Stimulated activated CD8-positive, alpha-beta memory T cell treated with anti-CD3 and anti-CD28 coated beads, Interleukin-15, amount 100 ng/mL, for 4 hours (primary cell): ENCODE measurements at regions not wholly inside any gene's neighbourhood (a gene's known extent, or its start where the extent isn't known, plus 50 kb on each side); places are given as distances from the start of the nearest gene placed in this dataset.
"Not testable (repeated sequence)": the region's sequence is repeated elsewhere in the genome, so short reads cannot be mapped to it uniquely, and the experiment has no call there.

Experiments used
- DNase-seq, 2 donors: peaks; one replicate each; pipeline ENCODE4 v3.0.0-alpha.2; 2020; ENCODE audit warnings: low read depth in 2 of 2

DNA sequence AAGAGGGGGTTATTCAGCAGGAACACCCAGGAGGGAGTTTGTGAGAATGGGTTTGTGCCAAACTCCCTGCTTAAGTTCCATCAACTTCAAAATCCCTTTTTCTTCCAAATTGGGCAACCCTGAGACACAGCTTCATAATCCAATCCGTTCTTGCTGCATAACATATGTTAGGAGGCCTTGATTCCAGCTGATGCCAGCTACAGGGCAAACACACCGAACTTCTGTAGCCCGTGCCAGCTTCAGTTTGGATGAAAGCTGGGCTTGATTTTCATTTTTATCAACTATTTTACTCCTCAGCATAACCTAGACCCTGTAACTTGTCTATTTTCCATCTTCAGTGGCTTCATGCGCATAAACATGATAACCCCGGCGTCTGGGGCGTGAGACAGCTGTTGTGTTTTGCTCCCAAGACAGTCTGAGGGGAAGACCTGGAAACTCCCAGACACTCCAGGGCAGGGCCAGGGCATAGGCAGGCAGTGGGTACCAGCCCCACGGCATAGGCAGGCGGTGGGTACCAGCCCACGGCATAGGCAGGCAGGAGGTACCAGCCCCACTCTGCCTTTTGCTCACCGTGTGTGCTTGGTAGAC, 220.4 kb downstream of the C16orf95 start:
- no peak for DNase-seq

DNA sequence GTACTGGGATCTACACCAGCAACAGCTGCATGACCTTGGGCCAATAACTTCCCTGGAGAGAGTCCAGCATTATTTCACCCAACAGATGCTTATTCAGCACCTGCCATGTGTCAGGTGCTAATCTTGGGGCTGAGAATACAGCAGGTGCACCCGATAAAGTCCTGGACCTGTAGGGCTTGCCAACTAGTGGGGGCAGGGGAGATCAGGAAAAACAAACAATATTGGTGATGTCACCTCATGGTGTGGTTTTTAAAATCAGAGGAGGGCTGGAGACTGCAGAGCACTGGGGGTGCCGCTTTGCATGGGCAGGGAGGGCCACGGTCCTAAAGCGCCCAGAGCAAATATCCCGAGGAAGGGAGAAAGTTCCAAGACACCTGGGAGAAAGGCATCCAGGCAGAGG, 218.8 kb downstream of the C16orf95 start:
- no peak for DNase-seq

DNA sequence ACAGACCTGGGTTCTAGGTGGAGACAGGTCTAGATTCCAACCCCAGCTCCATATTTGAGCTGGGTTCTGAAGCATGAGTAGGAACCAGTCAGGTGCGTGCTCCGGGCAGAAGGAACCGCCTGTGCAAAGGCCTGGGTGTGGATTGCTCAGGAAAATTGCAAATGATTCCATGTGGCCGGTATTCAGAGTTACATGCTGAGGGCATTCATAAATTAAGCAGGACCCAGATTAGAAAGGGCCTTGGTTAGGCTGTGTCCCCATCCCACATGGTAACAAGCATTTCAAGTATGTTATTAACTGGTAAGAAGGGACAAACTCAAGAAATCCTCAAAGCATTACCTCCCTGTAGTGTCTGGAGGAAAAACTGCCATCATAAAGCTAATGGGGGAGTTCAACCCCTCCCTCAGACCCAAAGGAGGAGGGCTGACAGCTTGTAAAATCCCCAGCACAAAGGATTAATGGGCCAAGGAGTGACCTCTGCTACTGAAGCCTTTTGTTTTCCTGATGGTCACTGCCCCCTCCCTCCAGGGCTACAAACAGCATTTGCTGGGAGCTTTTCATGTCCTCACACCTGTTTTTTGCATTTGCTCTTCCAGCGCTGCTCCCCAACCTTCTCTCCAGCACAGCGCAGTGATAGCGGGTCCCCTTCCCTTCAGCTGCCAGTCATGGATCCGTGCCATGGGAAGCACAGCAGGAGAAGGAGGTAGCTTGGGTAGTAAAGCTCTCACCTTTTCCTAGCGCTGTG, 218.0 kb downstream of the C16orf95 start:
- DNase-seq, result no peak

DNA sequence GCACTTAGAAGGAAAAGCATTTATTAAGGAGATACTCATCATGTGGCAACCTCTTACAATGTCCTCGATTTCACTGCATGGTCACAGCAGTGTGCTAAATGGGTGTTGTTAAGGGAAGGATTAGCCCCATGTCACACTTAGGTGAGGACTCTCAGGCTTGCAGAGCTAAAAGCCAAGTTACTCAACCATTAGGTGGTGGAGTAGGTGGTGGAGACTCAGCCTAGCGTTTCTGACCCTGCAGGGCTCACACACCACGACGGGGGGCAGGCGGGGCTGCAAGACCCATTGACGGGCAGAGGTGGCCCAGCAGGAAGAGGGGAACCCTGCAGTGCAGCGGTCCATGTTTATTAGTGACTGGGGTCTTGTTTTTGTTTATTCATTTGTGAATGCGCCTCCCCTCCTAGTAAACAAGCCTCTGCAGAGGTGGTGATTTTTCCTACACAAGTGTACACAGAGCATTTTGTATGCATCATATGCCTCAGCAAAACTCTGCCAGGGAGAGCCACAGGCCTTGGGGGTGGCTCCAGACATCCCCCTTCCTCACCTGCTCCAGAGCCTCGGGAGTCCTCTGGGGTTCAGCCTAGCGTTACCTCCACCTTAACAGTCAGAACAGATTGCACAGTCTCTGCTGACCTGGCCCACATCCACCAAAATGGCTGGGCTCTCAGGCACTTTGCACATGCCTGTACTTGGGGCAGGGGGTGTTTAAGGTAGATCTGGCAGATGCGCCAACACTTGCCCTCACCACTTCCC, 216.7 kb downstream of the C16orf95 start:
- DNase-seq, result no peak

DNA sequence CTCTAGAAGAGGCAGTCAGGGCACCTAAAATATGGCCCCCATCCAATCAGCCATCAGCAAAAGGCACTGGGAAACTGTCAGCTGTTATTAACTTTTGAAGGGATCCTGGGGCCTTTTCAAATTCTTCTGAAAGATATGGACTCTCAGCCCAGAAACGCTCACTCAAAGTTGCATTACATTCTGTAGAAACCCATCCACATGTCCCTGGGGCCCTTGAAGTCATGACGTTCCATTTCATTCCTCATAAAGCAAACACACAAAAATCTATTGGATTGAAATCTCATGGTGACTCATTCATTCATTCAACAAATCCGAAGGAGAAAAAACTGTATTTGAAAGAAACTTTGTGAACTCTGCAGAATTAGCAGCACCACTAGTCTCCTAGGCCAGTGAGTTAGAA, 215.3 kb downstream of the C16orf95 start:
- no peak for DNase-seq

DNA sequence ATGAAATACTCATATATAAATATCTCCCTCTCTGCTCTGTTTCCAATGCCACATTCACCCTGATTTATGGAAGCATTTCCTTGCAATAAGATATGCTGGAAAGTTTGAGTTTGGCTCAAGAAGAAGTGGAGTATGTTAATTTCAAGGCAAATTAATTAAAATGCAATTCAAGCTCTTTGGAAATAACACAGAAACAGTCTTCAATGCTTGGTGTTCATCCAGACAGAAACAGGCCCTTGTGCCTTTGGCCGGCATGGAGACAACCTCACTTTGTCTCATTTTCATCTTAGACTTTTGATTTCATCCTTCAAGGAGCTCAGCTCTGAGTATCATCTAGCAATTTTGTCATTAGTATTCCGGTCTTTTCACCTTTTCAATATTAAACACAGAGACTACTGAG, 210.0 kb downstream of the C16orf95 start:
- no peak for DNase-seq

DNA sequence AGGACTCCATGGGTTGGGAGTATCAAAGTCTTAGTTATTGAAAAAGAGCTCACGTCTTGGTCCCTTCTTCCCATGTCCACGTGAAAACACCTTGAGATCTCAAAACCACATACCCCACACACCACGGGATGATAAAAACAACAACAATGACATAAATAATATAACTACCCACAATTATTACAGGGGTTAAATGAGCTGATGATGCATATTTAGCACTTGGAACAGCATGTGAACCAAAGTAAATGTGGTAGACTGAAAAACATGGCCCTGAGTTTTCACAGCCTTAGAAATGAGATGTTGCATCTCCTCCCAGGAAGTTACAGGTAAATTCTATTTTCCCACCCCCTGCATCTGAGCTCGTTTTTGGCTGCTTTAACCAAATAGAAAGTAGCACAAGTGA, 208.9 kb downstream of the C16orf95 start:
- no peak for DNase-seq

DNA sequence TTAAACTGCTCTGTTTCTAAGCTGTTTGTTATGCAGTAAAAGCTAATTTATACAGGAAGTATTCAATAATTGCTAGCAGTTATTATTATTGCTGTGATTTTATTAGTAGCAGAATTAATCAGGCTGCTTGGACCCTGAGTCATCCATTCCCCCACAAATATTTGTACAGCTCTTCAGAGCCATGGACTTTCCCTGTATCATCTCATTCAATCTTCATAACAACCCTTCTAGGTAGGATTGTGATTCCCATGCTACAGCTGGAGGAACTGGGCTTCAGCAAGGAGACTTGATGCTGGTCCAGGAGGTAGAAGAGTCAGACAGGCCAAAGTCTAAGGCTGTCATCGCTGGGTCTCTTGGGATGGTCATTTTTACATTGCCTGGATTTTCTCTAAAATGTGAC, 208.3 kb downstream of the C16orf95 start:
- no peak for DNase-seq

DNA sequence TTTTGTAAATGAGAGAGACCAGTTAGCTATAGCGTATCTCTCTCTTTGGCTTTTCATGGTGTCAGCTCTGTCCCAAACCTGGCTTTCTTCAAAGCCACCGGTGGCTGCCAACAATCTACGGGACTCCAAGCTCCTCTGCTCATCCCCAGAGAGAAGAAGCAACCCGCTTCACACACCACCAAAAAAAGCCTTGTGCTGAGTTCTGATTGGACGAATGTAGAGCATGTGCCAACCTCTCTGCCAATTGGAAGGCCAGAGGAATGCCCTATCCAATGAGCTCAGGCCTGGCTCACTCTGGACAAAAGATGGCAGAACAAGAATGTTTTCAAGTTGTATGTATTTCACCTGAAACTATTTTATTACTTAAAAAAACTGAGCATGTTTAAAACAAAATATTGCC, 202.4 kb downstream of the C16orf95 start:
- DNase-seq, result no peak

DNA sequence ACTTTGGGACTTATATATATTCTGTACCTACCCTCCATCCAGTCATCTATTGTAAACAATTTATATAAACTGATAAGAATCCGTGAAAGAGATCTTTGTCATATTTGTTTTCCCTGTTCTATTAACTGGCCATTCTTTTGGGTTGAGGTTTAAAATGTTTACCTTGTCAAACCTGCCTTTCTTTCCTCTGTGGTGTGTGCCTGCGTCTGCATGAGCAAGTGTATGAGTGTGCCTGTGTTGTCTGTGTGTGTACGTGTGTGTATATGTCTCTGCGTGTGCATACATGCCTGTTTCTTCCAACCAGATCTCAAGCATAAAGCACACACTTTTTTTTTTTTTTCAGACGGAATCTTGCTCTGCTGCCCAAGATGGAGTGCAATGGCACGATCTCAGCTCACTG, 201.5 kb downstream of the C16orf95 start:
- DNase-seq, result no peak

DNA sequence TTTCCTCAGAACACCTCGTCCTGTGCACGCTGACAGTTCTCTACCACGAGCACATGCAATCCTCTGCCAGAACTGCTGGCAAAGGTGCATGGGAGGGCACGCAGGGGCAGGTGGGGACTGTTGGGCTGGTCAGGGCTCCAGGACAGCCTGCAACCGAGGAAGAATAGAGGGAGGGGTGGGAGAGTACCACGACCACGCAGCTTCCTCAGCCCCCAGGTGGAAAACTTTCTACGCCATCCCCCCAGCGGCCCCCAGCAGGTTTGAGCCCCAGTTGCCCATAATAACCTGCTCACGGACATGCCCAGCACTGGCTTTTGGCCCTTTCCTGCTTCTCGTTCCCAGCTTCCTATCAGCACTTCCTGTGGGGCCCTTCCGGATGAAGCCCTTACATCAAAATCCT, 199.3 kb downstream of the C16orf95 start:
- no peak for DNase-seq

DNA sequence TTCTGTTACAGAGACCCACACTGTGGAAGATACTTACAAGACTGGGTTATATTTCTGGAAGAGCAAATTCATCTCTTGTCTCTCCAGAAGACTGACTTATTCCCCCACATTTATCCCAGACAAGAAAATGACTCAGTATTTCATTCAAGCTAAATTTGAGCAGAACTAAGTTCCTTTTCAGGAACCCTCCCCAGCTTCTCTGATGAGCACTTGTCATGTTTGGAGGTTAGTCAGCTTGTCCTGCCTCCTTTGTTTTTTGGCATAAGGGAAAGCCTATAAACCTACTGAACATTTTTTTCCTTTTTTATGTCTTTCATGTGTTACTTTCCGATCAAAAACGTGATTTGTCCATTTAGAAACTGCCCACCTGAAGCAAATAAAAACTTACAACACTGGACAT, 198.0 kb downstream of the C16orf95 start:
- DNase-seq, result no peak

DNA sequence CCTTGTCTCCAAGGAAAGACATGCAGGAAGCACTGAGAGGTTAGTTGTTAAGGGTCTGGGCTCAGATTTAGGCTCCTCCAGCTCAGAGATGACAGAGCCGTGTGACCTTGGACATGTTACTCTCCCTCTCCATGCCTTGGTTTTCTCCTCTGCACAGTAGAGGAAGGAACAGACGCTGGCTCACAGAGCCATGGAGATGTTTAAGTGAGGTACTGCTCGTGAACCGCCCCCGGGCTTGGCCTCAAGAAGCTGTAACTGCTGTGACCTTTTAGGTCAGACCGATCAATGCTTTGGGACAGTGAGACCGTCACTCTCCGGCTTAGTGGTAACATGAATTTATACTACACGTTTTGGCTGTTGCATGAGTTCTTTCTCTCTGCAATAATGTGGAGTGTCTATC, 197.4 kb downstream of the C16orf95 start:
- DNase-seq, result no peak

DNA sequence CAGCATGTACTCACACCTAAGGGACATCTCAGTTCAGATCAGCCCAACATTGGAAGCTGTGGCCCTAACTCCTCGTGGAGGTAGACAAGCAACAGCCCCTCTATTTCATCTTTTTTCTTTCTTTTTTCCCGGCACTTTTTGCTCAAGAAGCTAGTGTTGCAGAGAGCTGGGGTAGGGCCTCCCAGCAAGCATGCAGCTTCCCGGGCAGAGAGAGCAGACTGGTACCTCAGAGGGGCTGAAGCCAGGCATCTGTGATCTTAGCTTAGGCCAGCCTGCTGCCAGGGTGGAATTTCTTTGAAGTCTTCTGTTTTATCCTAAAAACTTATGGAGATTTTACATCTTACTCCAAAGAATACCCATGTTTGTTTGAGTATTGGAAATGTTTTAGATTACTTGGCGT, 195.4 kb downstream of the C16orf95 start:
- DNase-seq, result no peak

DNA sequence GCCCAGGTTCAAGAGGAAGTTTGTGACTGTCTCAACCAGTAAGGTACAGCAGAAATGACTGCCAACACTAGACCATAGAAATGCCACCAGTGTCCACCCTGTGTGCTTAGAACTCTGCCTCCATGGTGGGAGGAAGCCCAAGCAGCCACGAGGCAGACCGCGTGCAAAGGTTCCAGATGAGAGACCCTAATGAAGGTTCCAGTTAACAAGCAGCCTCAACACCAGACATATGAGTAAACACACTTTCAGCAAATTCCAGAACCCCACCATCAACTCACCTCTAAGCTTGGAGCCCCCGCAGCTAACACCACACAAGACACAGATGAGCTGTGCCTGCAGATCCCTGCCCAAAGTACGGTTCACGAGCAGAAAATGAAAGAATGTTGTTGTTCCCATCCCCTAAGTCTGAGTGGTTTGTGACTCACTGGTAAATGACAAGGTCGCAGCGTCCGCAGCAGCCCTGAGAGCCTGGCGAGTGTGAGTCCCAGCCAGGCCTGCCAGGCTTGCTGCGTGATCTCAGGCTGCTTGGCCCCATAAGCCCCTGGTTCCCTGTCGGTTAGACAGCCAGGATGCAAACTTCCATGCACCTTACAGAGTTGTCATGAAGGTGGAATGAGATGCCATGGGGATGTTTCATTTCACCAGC, 193.7 kb downstream of the C16orf95 start:
- DNase-seq, result no peak

DNA sequence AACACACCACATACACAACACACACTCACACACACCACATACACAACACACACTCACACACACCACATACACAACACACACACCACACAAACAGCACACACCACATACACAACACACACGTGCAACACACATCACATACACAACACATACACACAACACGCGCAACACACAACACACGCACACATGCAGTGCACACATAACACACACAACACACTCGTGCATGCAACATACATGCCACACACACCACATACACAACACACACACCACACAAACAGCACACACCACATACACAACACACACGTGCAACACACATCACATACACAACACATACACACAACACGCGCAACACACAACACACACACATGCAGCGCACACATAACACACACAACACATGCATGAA, 192.8 kb downstream of the C16orf95 start:
- DNase-seq, result not testable (repeated sequence)

DNA sequence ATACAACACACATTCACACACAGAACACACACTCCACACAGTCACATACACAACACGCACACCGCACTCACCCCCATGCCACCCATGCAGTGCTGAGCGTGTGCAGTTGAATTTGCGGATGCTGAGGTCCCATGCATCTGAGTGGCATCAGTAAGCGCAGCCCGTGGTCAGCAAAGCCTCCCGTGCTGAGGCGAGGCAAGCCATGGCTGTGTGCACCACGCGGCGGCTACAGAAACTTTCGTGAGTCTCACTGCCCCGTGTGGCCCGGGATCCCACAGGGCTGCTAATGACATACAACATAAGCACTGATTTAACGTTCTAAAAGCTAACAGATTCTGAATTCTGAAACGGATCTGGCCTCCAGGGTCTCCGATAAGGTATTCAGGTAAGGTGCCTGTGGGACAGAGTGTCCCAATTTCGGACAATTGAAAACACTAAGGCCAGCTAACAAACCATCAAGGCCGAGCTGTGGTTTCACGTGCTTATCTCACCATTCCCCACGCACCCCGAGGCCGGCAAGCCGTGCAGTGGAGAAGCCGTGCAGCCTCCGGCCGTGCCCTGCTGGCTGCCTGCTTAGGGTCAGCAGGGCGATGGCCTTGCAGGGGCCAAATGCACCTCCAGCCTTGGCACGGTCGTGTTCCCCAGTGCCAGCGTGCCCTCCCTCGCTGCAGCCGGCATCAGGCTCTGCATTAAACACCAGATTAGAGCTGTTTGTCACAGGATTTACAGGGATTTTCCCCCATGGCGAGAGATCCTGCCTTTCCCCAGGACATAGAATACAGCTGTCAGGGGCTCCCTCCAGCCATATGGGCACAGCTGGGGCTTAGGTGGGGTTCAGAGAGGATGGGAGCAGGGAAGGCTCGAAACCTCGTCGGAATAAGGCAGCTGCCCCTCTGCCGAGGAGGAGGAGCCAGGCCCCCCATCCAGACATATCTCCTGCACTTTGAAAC, 191.7 kb downstream of the C16orf95 start:
- DNase-seq, result no peak

DNA sequence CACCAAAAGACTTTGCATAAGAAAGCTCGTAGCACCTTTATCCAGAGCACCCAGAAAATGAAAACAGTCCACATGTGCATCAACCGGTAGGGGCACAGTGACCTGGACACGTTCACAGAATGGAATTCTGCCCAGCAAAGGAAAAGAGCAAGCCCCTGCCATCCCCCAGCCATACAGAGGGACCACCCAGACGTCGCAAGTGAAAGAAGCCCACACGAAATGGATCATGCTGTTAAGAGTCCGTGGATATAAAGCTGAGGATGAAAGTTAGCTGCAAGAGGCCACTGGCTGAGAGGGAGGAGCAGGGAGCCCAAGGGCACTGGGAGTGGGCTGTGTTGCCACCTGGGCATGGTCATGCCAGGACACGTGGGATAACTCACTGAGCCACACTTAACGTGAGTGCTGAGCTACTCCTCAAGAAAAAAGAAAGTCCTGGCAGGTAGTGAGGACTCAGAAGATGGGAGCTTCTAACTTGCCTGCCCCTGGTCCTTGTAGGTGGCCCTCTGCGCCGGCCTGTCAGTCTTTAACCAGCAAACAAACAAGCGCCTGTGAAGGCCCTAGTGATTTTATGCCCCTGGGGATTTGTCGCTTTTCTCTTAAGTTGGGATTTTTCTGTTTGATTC, 190.7 kb downstream of the C16orf95 start:
- no peak for DNase-seq

DNA sequence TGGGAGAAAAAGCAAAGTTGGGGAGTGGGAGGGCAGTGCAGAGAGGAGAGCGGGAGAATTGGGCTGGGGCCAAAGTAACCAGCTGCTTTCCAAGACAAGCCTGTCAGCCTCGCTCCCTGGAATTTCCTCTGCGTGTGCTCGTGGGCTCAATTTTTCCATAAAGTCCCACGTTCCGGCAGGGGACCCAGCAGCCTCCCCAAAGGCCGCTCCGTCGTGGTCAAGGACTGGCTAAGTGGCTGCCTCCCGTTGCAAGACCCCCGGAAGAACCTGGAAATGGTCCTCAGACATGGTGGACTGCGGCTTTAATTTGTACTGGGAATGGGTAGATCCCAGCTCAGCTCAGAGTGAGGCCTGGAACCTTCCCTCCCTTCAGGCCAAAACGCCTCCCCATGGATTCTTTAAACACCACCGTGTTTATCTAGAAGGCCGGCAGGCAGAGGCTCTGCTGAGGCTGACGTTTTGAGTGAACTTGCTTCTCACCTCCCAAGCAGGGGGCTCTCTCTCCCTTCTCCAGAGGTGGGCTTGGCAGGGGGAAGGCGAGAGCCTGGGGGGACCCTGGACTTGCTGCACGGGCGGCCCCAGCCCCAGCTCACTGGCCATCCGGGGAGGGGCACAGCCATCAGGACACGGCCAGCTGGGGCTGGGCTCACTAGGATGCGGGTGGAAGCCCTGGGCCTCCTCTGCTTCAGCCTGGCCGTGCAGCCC, 190.0 kb downstream of the C16orf95 start:
- no peak for DNase-seq

DNA sequence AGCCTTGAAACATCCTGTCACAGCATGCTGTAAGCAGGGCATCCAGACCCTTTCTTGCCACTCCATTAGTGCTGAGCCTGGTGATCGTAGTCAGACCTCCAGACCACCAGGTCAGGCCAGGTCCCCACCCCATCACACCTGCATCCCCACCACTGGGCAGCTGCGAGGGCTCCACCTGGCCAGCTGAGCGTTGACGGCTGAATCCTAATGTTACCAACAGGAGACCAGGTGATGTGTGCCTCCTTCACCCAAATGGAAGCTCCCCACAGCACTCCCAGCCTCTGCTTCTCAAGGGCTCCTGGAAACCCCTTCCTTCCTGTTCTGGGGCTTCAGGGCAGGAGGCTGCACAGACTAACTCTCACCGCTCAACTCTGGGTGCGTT, 189.4 kb downstream of the C16orf95 start:
- no peak for DNase-seq
